GM10266 (cell line): ENCODE measurements at regions not wholly inside any gene's neighbourhood (a gene's known extent, or its start where the extent isn't known, plus 50 kb on each side); places are given as distances from the start of the nearest gene placed in this dataset.

Source experiments
- DNase-seq: peaks from one replicate; pipeline ENCODE4 v3.0.0; 2012; ENCODE audit errors: extremely low spot score
- CTCF ChIP-seq: IDR thresholded peaks from 2 replicates; pipeline ENCODE4 v1.5.1; 2012; ENCODE audit warnings: mild to moderate bottlenecking, low read depth; ENCODE audit not compliant: control insufficient read depth, insufficient read depth; ENCODE audit errors: missing control alignments

GRCh38 chr2:107005853-107006252, 119.9 kb upstream of the ST6GAL2 start:
- no peak for TF ChIP-seq CTCF
- DNase-seq: no peak

- TF ChIP-seq CTCF: no peak
Observed at GRCh38 chr2:107006836-107007235, 120.9 kb upstream of the ST6GAL2 start.

GRCh38 chr2:107007927-107008326, 122.0 kb upstream of the ST6GAL2 start:
- TF ChIP-seq CTCF: no peak
- DNase-seq: no peak

More at GRCh38 chr2:107006836-107007235, 120.9 kb upstream of the ST6GAL2 start:
- DNase-seq: no peak

- no peak for DNase-seq
- no peak for TF ChIP-seq CTCF
Observed at GRCh38 chr2:107008843-107009242, 122.9 kb upstream of the ST6GAL2 start.

- TF ChIP-seq CTCF: no peak
Observed at GRCh38 chr2:107009275-107009674, 123.3 kb upstream of the ST6GAL2 start.

GRCh38 chr2:107012714-107013306, 126.8 kb upstream of the ST6GAL2 start:
- no peak for DNase-seq
- no peak for TF ChIP-seq CTCF

More at GRCh38 chr2:107009275-107009674, 123.3 kb upstream of the ST6GAL2 start:
- DNase-seq: no peak

- DNase-seq: no peak
- TF ChIP-seq CTCF: no peak
Observed at GRCh38 chr2:107013884-107014283, 127.9 kb upstream of the ST6GAL2 start.
